HG02642 (cell line): ENCODE measurements at regions not wholly inside any gene's neighbourhood (a gene's known extent, or its start where the extent isn't known, plus 50 kb on each side); places are given as distances from the start of the nearest gene placed in this dataset.
"Not testable (repeated sequence)": the region's sequence is repeated elsewhere in the genome, so short reads cannot be mapped to it uniquely, and the experiment has no call there.

Source experiments
- ATAC-seq: cut with Tn5 transposase; IDR thresholded peaks from one replicate; pipeline ENCODE4 v1.9.1; 2021; ENCODE audit warnings: mild to moderate bottlenecking; ENCODE audit not compliant: unreplicated experiment, poor library complexity

GRCh38 chr10:65128277-65128676, 1607.1 kb downstream of the REEP3 start:
- ATAC-seq, result no peak

GRCh38 chr10:65130162-65130758, 1609.1 kb downstream of the REEP3 start:
- ATAC-seq, result no peak

GRCh38 chr10:65133652-65134051, 1612.5 kb downstream of the REEP3 start:
- ATAC-seq, result no peak

- ATAC-seq, result no peak
Measured at GRCh38 chr10:65135508-65135907, 1614.3 kb downstream of the REEP3 start.

GRCh38 chr10:65142641-65143435, 1621.6 kb downstream of the REEP3 start:
- no peak for ATAC-seq

- no peak for ATAC-seq
Measured at GRCh38 chr10:65143723-65144122, 1622.5 kb downstream of the REEP3 start.

- ATAC-seq, result no peak
Measured at GRCh38 chr10:65149878-65150277, 1628.7 kb downstream of the REEP3 start.

- ATAC-seq, result no peak
Measured at GRCh38 chr10:65166272-65166671, 1645.1 kb downstream of the REEP3 start.

GRCh38 chr10:65172249-65172648, 1651.0 kb downstream of the REEP3 start:
- ATAC-seq, result no peak

GRCh38 chr10:65176994-65177393, 1655.8 kb downstream of the REEP3 start:
- ATAC-seq, result no peak

GRCh38 chr10:65183236-65183635, 1662.0 kb downstream of the REEP3 start:
- ATAC-seq, result no peak

- ATAC-seq, result not testable (repeated sequence)
Measured at GRCh38 chr10:65186668-65187067, 1665.5 kb downstream of the REEP3 start.

GRCh38 chr10:65194126-65194525, 1672.9 kb downstream of the REEP3 start:
- ATAC-seq, result no peak

- no peak for ATAC-seq
Measured at GRCh38 chr10:65194555-65194954, 1673.4 kb downstream of the REEP3 start.

GRCh38 chr10:65196111-65196510, 1674.9 kb downstream of the REEP3 start:
- no peak for ATAC-seq

GRCh38 chr10:65197935-65198334, 1676.7 kb downstream of the REEP3 start:
- no peak for ATAC-seq

- no peak for ATAC-seq
Measured at GRCh38 chr10:65201491-65201890, 1680.3 kb downstream of the REEP3 start.

GRCh38 chr10:65204999-65205398, 1683.8 kb downstream of the REEP3 start:
- ATAC-seq, result no peak

- no peak for ATAC-seq
Measured at GRCh38 chr10:65213170-65213569, 1692.0 kb downstream of the REEP3 start.

- no peak for ATAC-seq
Measured at GRCh38 chr10:65219444-65219843, 1698.2 kb downstream of the REEP3 start.

GRCh38 chr10:65231148-65231547, 1694.7 kb upstream of the LRRTM3 start:
- ATAC-seq, result no peak

GRCh38 chr10:65234261-65234660, 1691.6 kb upstream of the LRRTM3 start:
- no peak for ATAC-seq
